ENCODE measurements at regions not wholly inside any gene's neighbourhood (a gene's known extent, or its start where the extent isn't known, plus 50 kb on each side); places are given as distances from the start of the nearest gene placed in this dataset.

DNA sequence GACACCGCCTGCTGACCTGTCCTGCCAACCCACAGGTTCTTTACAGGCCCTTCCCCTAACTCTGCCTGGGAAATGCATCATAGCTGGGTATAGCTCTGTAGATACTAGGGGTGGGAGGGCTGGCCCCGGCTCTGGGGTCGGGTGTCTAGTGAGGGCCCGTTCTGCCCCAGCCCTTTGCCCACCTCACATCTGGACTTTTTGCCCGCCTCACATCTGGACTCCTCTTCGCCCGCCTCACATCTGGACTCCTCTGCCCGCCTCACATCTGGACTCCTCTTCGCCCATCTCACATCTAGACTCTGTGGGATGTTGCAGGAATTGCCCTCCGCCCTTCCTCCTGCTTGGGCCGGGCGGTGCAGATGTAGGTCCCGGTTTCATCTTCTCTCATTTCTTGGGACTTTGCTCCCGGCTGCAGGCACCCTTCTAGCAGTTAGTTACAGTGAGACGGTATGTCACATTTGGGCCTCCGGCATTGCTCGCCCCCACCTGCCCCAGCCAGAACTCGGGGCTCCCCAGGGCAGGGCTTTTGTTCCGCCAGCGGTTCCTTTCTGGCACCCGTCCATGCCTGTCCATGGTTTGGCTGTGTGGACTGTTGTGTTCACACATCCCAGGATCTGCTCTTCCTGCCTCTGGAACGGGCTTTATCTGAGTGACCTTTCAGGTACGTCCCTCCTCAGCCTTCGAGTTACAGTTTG, 1153.7 kb downstream of the BRD1 start:
- H3K27me3 ChIP-seq (ENCODE audit: control insufficient read depth, insufficient read depth, low read length), result no peaks in the 10 kb centered on the region
- in situ Hi-C loops (cut with HindIII; ENCODE audit: low pct_unique_long_range_greater_than_20kb, low sequenced_read_pairs) (no loop called here), intact Hi-C loops (cut with micrococcal nuclease; ENCODE audit: unreplicated experiment) (no loop called here)
- no peaks in the 10 kb centered on the region for H3K4me1 ChIP-seq (ENCODE audit: control insufficient read depth, insufficient read depth, low read length)
- DNase-seq (ENCODE audit: low read depth, low spot score) (no peak), ATAC-seq (no peak)
- no TSS peak for BruUV-seq (replicated peaks)
- H3K36me3 ChIP-seq (ENCODE audit: control insufficient read depth, insufficient read depth, low read length), result no peaks in the 10 kb centered on the region
- no peaks in the 10 kb centered on the region for H3K9me3 ChIP-seq (ENCODE audit: control insufficient read depth, insufficient read depth, low read depth, low read length)
- TF ChIP-seq, protein P1, sequence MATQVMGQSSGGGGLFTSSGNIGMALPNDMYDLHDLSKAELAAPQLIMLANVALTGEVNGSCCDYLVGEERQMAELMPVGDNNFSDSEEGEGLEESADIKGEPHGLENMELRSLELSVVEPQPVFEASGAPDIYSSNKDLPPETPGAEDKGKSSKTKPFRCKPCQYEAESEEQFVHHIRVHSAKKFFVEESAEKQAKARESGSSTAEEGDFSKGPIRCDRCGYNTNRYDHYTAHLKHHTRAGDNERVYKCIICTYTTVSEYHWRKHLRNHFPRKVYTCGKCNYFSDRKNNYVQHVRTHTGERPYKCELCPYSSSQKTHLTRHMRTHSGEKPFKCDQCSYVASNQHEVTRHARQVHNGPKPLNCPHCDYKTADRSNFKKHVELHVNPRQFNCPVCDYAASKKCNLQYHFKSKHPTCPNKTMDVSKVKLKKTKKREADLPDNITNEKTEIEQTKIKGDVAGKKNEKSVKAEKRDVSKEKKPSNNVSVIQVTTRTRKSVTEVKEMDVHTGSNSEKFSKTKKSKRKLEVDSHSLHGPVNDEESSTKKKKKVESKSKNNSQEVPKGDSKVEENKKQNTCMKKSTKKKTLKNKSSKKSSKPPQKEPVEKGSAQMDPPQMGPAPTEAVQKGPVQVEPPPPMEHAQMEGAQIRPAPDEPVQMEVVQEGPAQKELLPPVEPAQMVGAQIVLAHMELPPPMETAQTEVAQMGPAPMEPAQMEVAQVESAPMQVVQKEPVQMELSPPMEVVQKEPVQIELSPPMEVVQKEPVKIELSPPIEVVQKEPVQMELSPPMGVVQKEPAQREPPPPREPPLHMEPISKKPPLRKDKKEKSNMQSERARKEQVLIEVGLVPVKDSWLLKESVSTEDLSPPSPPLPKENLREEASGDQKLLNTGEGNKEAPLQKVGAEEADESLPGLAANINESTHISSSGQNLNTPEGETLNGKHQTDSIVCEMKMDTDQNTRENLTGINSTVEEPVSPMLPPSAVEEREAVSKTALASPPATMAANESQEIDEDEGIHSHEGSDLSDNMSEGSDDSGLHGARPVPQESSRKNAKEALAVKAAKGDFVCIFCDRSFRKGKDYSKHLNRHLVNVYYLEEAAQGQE (IDR thresholded peaks at IDR 0.05; ENCODE audit: insufficient read depth in 1 of 2, low read depth in 2 of 2, low read length in 1 of 2), result no peak
- TF ChIP-seq, protein P2, sequence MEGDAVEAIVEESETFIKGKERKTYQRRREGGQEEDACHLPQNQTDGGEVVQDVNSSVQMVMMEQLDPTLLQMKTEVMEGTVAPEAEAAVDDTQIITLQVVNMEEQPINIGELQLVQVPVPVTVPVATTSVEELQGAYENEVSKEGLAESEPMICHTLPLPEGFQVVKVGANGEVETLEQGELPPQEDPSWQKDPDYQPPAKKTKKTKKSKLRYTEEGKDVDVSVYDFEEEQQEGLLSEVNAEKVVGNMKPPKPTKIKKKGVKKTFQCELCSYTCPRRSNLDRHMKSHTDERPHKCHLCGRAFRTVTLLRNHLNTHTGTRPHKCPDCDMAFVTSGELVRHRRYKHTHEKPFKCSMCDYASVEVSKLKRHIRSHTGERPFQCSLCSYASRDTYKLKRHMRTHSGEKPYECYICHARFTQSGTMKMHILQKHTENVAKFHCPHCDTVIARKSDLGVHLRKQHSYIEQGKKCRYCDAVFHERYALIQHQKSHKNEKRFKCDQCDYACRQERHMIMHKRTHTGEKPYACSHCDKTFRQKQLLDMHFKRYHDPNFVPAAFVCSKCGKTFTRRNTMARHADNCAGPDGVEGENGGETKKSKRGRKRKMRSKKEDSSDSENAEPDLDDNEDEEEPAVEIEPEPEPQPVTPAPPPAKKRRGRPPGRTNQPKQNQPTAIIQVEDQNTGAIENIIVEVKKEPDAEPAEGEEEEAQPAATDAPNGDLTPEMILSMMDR (IDR thresholded peaks at IDR 0.05), result no peak
- no peak for TF ChIP-seq TCF7L2 (IDR thresholded peaks at IDR 0.05; ENCODE audit: low read depth, low read length)
- no peak for TF ChIP-seq SIN3A (IDR thresholded peaks at IDR 0.05; ENCODE audit: borderline replicate concordance, insufficient read depth, low read depth, low read length)
- TF ChIP-seq POLR2AphosphoS5 (IDR thresholded peaks at IDR 0.05; ENCODE audit: low read depth, low read length), result no peak
- POLR2A ChIA-PET, result no interaction called here
- no peak overlapping the region for H3K4me3 ChIP-seq (ENCODE audit: low read depth in 2 of 2, low read length in 2 of 2)
- no peak overlapping the region for H3K27ac ChIP-seq (ENCODE audit: low read length)
- CTCF ChIA-PET, result no interaction called here

DNA sequence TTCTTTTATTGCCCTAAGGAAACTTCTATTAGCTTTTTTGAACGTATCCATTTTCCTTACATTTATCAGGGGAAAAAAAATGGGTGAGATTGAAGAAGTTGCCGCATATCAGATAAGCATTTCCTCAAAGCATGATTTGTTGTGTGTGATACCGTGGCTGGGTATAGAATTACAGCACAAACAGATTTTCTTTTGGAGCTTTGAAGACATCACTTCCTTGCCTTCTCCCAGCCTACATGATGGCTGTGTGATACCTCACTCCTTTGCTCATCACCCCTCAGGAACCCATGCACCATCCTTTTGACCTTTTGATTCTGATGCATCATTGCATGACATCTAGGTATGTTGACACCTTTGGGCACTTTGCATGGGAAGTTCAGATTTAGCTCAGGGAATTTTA, 1155.3 kb downstream of the BRD1 start:
- Histone ChIP-seq H3K27ac (ENCODE audit: low read length) (no peak overlapping the region), H3K4me3 (ENCODE audit: low read depth in 2 of 2, low read length in 2 of 2) (no peak overlapping the region), H3K27me3 (ENCODE audit: control insufficient read depth, insufficient read depth, low read length) (no peaks in the 10 kb centered on the region), H3K4me1 (ENCODE audit: control insufficient read depth, insufficient read depth, low read length) (no peaks in the 10 kb centered on the region), H3K36me3 (ENCODE audit: control insufficient read depth, insufficient read depth, low read length) (no peaks in the 10 kb centered on the region), H3K9me3 (ENCODE audit: control insufficient read depth, insufficient read depth, low read depth, low read length) (no peaks in the 10 kb centered on the region)
- intact Hi-C loops (cut with micrococcal nuclease; ENCODE audit: unreplicated experiment) (no loop called here), in situ Hi-C loops (cut with HindIII; ENCODE audit: low pct_unique_long_range_greater_than_20kb, low sequenced_read_pairs) (no loop called here)
- CTCF ChIA-PET, result no interaction called here
- ATAC-seq (no peak), DNase-seq (ENCODE audit: low read depth, low spot score) (no peak)
- no TSS peak for BruUV-seq (replicated peaks)
- TF ChIP-seq, protein P2 (IDR thresholded peaks at IDR 0.05), result no peak
- TF ChIP-seq, protein P1 (IDR thresholded peaks at IDR 0.05; ENCODE audit: insufficient read depth in 1 of 2, low read depth in 2 of 2, low read length in 1 of 2), result no peak
- TF ChIP-seq SIN3A (IDR thresholded peaks at IDR 0.05; ENCODE audit: borderline replicate concordance, insufficient read depth, low read depth, low read length), result no peak
- no peak for TF ChIP-seq POLR2AphosphoS5 (IDR thresholded peaks at IDR 0.05; ENCODE audit: low read depth, low read length)
- TF ChIP-seq TCF7L2 (IDR thresholded peaks at IDR 0.05; ENCODE audit: low read depth, low read length), result no peak
- POLR2A ChIA-PET, result no interaction called here

Measured in Panc1 (cell line).